ENCODE measurements at regions not wholly inside any gene's neighbourhood (a gene's known extent, or its start where the extent isn't known, plus 50 kb on each side); places are given as distances from the start of the nearest gene placed in this dataset.

DNA sequence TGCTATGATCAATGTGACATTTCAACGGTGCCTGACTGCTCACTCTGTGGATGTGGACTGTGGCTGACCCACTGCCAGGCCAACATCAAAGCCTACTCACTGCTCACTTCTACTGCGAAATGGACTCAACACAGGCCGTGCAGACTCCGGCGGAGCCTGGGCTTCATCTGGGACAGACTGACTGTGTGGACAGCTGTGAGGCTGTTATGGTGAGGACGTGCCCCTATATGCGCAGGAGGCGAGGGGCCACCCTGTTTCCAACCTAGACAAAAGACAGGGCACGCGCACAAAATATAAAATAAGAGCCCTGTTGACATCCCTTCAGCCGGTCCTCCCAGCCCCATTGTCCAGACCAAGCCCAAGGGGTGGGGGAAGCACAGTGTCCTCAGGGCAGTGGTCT, 514.4 kb upstream of the RAB6C start:
- TF ChIP-seq CTCF (conservative IDR thresholded peaks at IDR 0.05; ENCODE audit: low read depth, low read length) (no peak), EZH2 (IDR thresholded peaks at IDR 0.05; ENCODE audit: borderline replicate concordance, low read depth, low read length, poor library complexity, severe bottlenecking) (no peak)

Measured in A673 (cell line).